ENCODE measurements at regions not wholly inside any gene's neighbourhood (a gene's known extent, or its start where the extent isn't known, plus 50 kb on each side); places are given as distances from the start of the nearest gene placed in this dataset.
"Not testable (repeated sequence)": the region's sequence is repeated elsewhere in the genome, so short reads cannot be mapped to it uniquely, and the experiment has no call there.

- peak; percentile 11 for DNase-seq (ENCODE audit: low read depth)
- peak overlapping the region; percentile 43 for H3K4me3 ChIP-seq (ENCODE audit: low read depth, low read length)
- TF ChIP-seq CTCF (IDR thresholded peaks at IDR 0.05; ENCODE audit: insufficient read depth, low read length) = no peak
Observed at GRCh38 chr13:71290963-71291841, 575.8 kb downstream of the DACH1 start.

GRCh38 chr13:71289980-71290379, 577.0 kb downstream of the DACH1 start:
- not testable (repeated sequence) for H3K4me3 ChIP-seq (ENCODE audit: low read depth, low read length); DNase-seq (ENCODE audit: low read depth)

- no peak for DNase-seq (ENCODE audit: low read depth)
- no peak overlapping the region for H3K4me3 ChIP-seq (ENCODE audit: low read depth, low read length)
- TF ChIP-seq CTCF (IDR thresholded peaks at IDR 0.05; ENCODE audit: insufficient read depth, low read length) = no peak
Observed at GRCh38 chr13:71285700-71286099, 581.3 kb downstream of the DACH1 start.

GRCh38 chr13:71278512-71278911, 588.5 kb downstream of the DACH1 start:
- DNase-seq (ENCODE audit: low read depth) = no peak
- TF ChIP-seq CTCF (IDR thresholded peaks at IDR 0.05; ENCODE audit: insufficient read depth, low read length) = no peak
- no peak overlapping the region for H3K4me3 ChIP-seq (ENCODE audit: low read depth, low read length)

- no peak overlapping the region for H3K4me3 ChIP-seq (ENCODE audit: low read depth, low read length)
- no peak for TF ChIP-seq CTCF (IDR thresholded peaks at IDR 0.05; ENCODE audit: insufficient read depth, low read length)
- no peak for DNase-seq (ENCODE audit: low read depth)
Observed at GRCh38 chr13:71274923-71275608, 591.9 kb downstream of the DACH1 start.

GRCh38 chr13:71261256-71261655, 605.7 kb downstream of the DACH1 start:
- no peak overlapping the region for H3K4me3 ChIP-seq (ENCODE audit: low read depth, low read length)
- no peak for TF ChIP-seq CTCF (IDR thresholded peaks at IDR 0.05; ENCODE audit: insufficient read depth, low read length)
- no peak for DNase-seq (ENCODE audit: low read depth)

GRCh38 chr13:71260246-71260645, 606.8 kb downstream of the DACH1 start:
- TF ChIP-seq CTCF (IDR thresholded peaks at IDR 0.05; ENCODE audit: insufficient read depth, low read length) = no peak
- no peak for DNase-seq (ENCODE audit: low read depth)
- no peak overlapping the region for H3K4me3 ChIP-seq (ENCODE audit: low read depth, low read length)

Data from fibroblast of the aortic adventitia (primary cell).